HEK293 (cell line): ENCODE measurements at regions not wholly inside any gene's neighbourhood (a gene's known extent, or its start where the extent isn't known, plus 50 kb on each side); places are given as distances from the start of the nearest gene placed in this dataset.

Experiments
- CTCF ChIA-PET: fragments of 350-600 bp; formaldehyde crosslinking; extraction: SDS; loops from one replicate; lab custom pipeline; 2021; ENCODE audit warnings: antibody characterized with exemption; lab: Yijun Ruan, JAX
- POLR2A ChIA-PET: fragments of 300-600 bp; formaldehyde crosslinking; extraction: SDS; loops from one replicate; lab custom pipeline; 2020; ENCODE audit warnings: antibody characterized with exemption, inconsistent platforms; lab: Yijun Ruan, JAX
- H3K27ac ChIP-seq: fragments of 200-500 bp; sonication (Bioruptor generic); 2 replicates; pipeline ENCODE4 v1.5.1; 2014; ENCODE audit warnings: low read depth, low read length, control low read depth, inconsistent platforms; ENCODE audit errors: extremely low read depth
- H3K36me3 ChIP-seq, 2 experiments: fragments of 200-500 bp in 1 of 2; sonication (Bioruptor generic) in 1 of 2; 1 replicate in 1 of 2; 2 replicates in 1 of 2; pipeline ENCODE4 v1.5.1; 2014 to 2017; ENCODE audit warnings: inconsistent platforms in 2 of 2, low read length in 2 of 2; ENCODE audit not compliant: control insufficient read depth in 2 of 2, insufficient read depth in 1 of 2
- H3K4me1 ChIP-seq: fragments of 200-500 bp; sonication (Bioruptor generic); 2 replicates; pipeline ENCODE4 v1.5.1; 2014; ENCODE audit warnings: mild to moderate bottlenecking, low read length, inconsistent platforms; ENCODE audit not compliant: control insufficient read depth, insufficient read depth
- H3K4me3 ChIP-seq: 2 replicates; pipeline ENCODE4 v1.5.1; 2011; ENCODE audit warnings: low read depth, mild to moderate bottlenecking, control low read depth, low read length, moderate library complexity
- H3K9me3 ChIP-seq: fragments of 200-500 bp; sonication (Bioruptor generic); 2 replicates; pipeline ENCODE4 v1.5.1; 2014; ENCODE audit warnings: low read depth, low read length, inconsistent platforms; ENCODE audit not compliant: control insufficient read depth, insufficient read depth
- HOXA7 ChIP-seq: sonication (generic); formaldehyde crosslinking; IDR thresholded peaks from 2 replicates; pipeline ENCODE4 v1.8.1; 2022; ENCODE audit warnings: missing genetic modification reagents, borderline replicate concordance
- ZNF132 ChIP-seq: fragments of 450-650 bp; formaldehyde crosslinking; IDR thresholded peaks from 2 replicates; pipeline ENCODE4 v1.5.1; 2017; ENCODE audit warnings: missing biosample characterization, missing genetic modification characterization, borderline replicate concordance
- ZNF133 ChIP-seq: fragments of 450-650 bp; formaldehyde crosslinking; IDR thresholded peaks from 2 replicates; pipeline ENCODE4 v1.5.1; 2016; ENCODE audit warnings: missing biosample characterization, missing genetic modification characterization
- ZNF155 ChIP-seq: fragments of 450-650 bp; formaldehyde crosslinking; IDR thresholded peaks from 2 replicates; pipeline ENCODE4 v1.5.1; 2016; ENCODE audit warnings: missing biosample characterization, missing genetic modification characterization
- ZNF174 ChIP-seq: fragments of 450-650 bp; formaldehyde crosslinking; IDR thresholded peaks from 2 replicates; pipeline ENCODE4 v1.5.0; 2017; ENCODE audit warnings: missing biosample characterization, mild to moderate bottlenecking, missing genetic modification characterization
- ZNF211 ChIP-seq: fragments of 450-650 bp; formaldehyde crosslinking; IDR thresholded peaks from 2 replicates; pipeline ENCODE4 v1.5.1; 2016; ENCODE audit warnings: low read depth, missing biosample characterization, missing genetic modification characterization
- ZNF223 ChIP-seq: fragments of 450-650 bp; formaldehyde crosslinking; IDR thresholded peaks from 2 replicates; pipeline ENCODE4 v1.5.1; 2016; ENCODE audit warnings: missing biosample characterization, missing genetic modification characterization
- ZNF518A ChIP-seq: fragments of 450-650 bp; formaldehyde crosslinking; conservative IDR thresholded peaks from 2 replicates; pipeline ENCODE4 v1.5.1; 2016; ENCODE audit warnings: low read depth, missing biosample characterization, missing genetic modification characterization
- ZNF610 ChIP-seq: fragments of 450-650 bp; formaldehyde crosslinking; IDR thresholded peaks from 2 replicates; pipeline ENCODE4 v1.5.1; 2016; ENCODE audit warnings: missing biosample characterization, missing genetic modification characterization, borderline replicate concordance
- ZNF76 ChIP-seq: fragments of 450-650 bp; formaldehyde crosslinking; IDR thresholded peaks from 2 replicates; pipeline ENCODE4; 2016; ENCODE audit warnings: low read depth, missing biosample characterization, missing genetic modification characterization, borderline replicate concordance
- ZNF785 ChIP-seq: fragments of 450-650 bp; formaldehyde crosslinking; IDR thresholded peaks from 2 replicates; pipeline ENCODE4 v1.5.1; 2016; ENCODE audit warnings: missing biosample characterization, missing genetic modification characterization
- ZNF792 ChIP-seq: fragments of 450-650 bp; formaldehyde crosslinking; IDR thresholded peaks from 2 replicates; pipeline ENCODE4 v1.5.1; 2016; ENCODE audit warnings: missing biosample characterization, missing genetic modification characterization
- ZNF830 ChIP-seq: fragments of 450-650 bp; IDR thresholded peaks from 2 replicates; pipeline ENCODE4 v1.5.0; 2018; ENCODE audit warnings: missing biosample characterization, missing genetic modification characterization, low read depth, mild to moderate bottlenecking, moderate library complexity
- TF ChIP-seq, protein P1 (sequence below): fragments of 450-650 bp; formaldehyde crosslinking; IDR thresholded peaks from 2 replicates; pipeline ENCODE4 v1.5.1; 2016; ENCODE audit warnings: missing biosample characterization, missing genetic modification characterization
- TF ChIP-seq, protein P2 (sequence below): fragments of 450-650 bp; formaldehyde crosslinking; IDR thresholded peaks from 2 replicates; pipeline ENCODE4 v1.5.1; 2016; ENCODE audit warnings: missing biosample characterization, missing genetic modification characterization, low read depth

DNA sequence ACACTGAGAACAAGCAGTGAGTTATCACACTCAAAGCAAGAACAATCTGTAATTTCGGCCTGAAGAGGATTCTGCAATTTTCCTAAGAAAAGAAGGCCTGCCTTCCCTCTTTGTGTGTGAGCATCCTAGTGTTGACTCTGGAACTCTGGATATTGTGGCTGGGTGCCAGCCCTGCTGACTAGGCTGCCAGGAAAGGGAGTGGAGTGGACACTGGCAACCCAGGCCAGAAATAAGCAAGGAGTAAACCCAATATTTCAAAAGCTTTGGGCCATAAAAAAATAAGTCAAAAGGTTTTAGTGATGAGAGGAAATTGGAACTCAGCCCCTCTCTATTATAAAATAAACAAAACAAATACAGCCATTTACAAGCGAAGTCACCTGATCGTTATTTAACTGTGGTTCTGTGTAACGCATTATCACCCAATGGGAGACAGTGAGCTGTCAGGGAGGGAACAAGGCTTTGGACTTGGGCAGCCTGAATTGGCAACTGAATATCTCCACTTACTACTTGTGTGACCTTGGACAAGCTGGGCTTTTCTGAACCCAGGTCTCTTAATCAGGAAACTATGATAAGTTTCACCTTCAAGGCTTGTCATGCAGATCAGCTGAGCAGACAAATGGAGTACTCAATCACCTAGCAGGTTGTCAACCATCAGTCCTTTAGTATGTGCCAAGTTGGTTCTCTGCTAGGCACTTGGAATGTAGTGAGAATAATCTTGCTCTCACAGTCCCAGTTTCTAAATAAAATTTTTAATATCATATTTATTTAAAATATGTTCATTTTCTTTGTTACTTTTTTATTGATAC is 196.2 kb downstream of the PAX1 start:
- no peak overlapping the region for H3K4me3 ChIP-seq
- no peaks in the 10 kb centered on the region for H3K36me3 ChIP-seq
- ChIA-PET CTCF (no interaction called here), POLR2A (no interaction called here)
- no peaks in the 10 kb centered on the region for H3K9me3 ChIP-seq
- H3K4me1 ChIP-seq = no peaks in the 10 kb centered on the region
- H3K27ac ChIP-seq = no peak overlapping the region
- TF ChIP-seq ZNF518A (tag by site-specific recombination) (no peak), ZNF174 (no peak)

DNA sequence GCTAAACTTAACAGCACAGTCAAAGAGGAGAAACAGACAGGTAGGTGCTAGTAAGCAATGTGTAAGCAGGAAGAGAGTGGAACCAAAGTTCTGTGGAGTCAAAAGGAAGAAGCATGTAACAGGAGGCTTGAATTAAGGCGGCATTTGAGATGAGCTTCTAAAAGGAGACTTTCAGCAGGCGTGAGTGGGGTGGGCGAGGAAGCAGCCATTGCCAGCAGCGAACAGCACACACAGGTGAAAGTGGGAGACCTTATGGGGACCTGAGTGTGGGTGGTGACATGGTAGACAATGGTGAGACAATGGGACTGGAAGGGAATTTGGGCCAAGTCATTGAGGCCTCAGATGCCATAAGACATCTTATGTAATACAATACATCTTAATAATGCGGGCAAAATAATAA is 195.0 kb downstream of the PAX1 start:
- ChIA-PET CTCF (interaction anchor here (0.9 kb wide), 1 partner anchor 198 kb away, joined by 3 read pairs; no protein-coding TSS in a partner anchor), POLR2A (no interaction called here)
- H3K4me3 ChIP-seq = no peak overlapping the region
- H3K27ac ChIP-seq = no peak overlapping the region
- no peaks in the 10 kb centered on the region for H3K9me3 ChIP-seq
- no peak for TF ChIP-seq HOXA7
- TF ChIP-seq ZNF785 = no peak
- no peak for TF ChIP-seq ZNF76 (tag by site-specific recombination)
- TF ChIP-seq ZNF211 (tag by site-specific recombination) = no peak
- TF ChIP-seq ZNF155 = no peak
- no peak for TF ChIP-seq ZNF830 (tag by site-specific recombination)
- TF ChIP-seq ZNF133 (tag by site-specific recombination) = no peak
- no peak for TF ChIP-seq ZNF223 (tag by site-specific recombination)
- TF ChIP-seq ZNF610 (tag by site-specific recombination) = no peak
- TF ChIP-seq, protein P1, sequence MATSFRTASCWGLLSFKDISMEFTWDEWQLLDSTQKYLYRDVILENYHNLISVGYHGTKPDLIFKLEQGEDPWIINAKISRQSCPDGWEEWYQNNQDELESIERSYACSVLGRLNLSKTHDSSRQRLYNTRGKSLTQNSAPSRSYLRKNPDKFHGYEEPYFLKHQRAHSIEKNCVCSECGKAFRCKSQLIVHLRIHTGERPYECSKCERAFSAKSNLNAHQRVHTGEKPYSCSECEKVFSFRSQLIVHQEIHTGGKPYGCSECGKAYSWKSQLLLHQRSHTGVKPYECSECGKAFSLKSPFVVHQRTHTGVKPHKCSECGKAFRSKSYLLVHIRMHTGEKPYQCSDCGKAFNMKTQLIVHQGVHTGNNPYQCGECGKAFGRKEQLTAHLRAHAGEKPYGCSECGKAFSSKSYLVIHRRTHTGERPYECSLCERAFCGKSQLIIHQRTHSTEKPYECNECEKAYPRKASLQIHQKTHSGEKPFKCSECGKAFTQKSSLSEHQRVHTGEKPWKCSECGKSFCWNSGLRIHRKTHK (tag by site-specific recombination) = no peak
- TF ChIP-seq ZNF132 (tag by site-specific recombination) = no peak
- TF ChIP-seq ZNF792 (tag by site-specific recombination) = no peak
- TF ChIP-seq, protein P2, sequence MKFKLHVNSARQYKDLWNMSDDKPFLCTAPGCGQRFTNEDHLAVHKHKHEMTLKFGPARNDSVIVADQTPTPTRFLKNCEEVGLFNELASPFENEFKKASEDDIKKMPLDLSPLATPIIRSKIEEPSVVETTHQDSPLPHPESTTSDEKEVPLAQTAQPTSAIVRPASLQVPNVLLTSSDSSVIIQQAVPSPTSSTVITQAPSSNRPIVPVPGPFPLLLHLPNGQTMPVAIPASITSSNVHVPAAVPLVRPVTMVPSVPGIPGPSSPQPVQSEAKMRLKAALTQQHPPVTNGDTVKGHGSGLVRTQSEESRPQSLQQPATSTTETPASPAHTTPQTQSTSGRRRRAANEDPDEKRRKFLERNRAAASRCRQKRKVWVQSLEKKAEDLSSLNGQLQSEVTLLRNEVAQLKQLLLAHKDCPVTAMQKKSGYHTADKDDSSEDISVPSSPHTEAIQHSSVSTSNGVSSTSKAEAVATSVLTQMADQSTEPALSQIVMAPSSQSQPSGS (tag by site-specific recombination) = no peak
- no peaks in the 10 kb centered on the region for H3K36me3 ChIP-seq
- H3K4me1 ChIP-seq = no peaks in the 10 kb centered on the region
